ENCODE measurements at regions not wholly inside any gene's neighbourhood (a gene's known extent, or its start where the extent isn't known, plus 50 kb on each side); places are given as distances from the start of the nearest gene placed in this dataset.

DNA sequence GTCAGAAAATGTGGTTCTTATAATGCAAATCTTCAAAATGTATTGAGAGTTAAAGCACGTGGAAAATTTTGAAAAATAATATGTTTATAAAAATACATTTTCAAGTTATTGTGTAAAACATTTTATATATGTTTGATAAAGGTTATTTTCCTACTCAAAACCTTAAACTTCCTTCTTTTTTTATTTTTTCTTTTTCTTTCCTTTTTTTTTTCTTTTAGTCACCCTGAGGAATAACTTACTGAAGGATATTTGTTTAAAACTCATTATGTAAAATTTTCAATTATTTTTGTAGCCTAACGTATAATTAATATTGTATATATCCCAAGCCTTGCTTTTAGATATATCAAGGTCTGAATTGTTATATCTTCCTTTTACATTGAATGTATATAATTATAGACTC, 346.8 kb upstream of the GYPC start:
- TF ChIP-seq, protein P1, sequence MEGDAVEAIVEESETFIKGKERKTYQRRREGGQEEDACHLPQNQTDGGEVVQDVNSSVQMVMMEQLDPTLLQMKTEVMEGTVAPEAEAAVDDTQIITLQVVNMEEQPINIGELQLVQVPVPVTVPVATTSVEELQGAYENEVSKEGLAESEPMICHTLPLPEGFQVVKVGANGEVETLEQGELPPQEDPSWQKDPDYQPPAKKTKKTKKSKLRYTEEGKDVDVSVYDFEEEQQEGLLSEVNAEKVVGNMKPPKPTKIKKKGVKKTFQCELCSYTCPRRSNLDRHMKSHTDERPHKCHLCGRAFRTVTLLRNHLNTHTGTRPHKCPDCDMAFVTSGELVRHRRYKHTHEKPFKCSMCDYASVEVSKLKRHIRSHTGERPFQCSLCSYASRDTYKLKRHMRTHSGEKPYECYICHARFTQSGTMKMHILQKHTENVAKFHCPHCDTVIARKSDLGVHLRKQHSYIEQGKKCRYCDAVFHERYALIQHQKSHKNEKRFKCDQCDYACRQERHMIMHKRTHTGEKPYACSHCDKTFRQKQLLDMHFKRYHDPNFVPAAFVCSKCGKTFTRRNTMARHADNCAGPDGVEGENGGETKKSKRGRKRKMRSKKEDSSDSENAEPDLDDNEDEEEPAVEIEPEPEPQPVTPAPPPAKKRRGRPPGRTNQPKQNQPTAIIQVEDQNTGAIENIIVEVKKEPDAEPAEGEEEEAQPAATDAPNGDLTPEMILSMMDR (IDR thresholded peaks at IDR 0.05): no peak
- TF ChIP-seq POLR2AphosphoS5 (IDR thresholded peaks at IDR 0.05; ENCODE audit: insufficient read depth in 1 of 2, low read depth in 1 of 2): no peak
